GM18502 (cell line): ENCODE measurements at regions not wholly inside any gene's neighbourhood (a gene's known extent, or its start where the extent isn't known, plus 50 kb on each side); places are given as distances from the start of the nearest gene placed in this dataset.
"Not testable (repeated sequence)": the region's sequence is repeated elsewhere in the genome, so short reads cannot be mapped to it uniquely, and the experiment has no call there.

Experiments
- ATAC-seq: cut with Tn5 transposase; IDR thresholded peaks from one replicate; pipeline ENCODE4 v1.9.1; 2021; ENCODE audit warnings: mild to moderate bottlenecking; ENCODE audit not compliant: unreplicated experiment, poor library complexity

DNA sequence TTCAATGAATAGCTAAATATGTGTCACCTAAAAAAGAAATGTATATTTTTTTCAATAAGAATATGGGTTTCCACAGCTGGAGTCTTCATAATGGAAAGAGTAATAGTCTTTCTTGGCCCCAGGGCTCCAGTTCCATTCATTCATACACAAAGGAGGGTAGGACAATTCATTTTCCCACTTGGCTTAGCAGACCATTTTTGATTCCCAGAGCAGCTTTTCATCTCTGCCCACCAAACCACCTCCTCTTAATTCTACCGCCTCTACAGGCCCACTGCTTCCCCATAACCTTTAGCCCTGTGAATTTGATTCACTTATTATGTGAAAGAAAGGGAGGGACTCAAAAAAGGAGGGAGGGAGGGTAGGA is 129.9 kb upstream of the PAK3 start:
- no peak for ATAC-seq

DNA sequence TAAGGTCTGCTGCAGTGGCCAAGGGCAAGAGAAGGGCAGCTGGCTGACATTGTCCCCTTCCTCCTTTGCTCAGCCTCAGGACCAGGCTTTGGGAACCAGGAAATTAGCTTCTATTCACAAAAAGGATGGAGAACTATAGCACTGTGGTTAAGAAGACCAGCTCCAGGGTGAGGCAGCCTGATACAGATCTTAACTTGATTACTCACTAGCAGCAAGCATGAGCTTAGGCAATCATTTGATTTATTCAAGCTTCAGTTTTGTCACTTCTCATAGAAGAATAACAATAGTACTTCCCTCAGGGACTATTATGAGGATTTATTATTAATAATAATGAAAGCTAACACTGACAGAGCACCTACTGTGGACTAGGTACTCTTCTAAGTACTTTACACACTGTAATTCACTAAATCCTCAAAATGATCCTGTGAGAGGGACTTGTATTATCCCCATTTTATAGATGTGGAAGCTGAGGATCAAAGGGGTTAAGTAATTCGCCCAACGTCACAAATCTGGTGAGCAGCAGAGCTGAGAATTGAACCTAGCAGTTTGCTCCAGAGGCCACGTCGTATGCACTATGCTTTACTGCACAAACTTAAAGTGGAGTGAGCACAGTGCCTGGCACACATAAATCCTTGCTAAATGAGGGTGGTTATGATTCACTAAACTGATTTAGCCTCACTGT is 130.4 kb upstream of the PAK3 start:
- no peak for ATAC-seq

DNA sequence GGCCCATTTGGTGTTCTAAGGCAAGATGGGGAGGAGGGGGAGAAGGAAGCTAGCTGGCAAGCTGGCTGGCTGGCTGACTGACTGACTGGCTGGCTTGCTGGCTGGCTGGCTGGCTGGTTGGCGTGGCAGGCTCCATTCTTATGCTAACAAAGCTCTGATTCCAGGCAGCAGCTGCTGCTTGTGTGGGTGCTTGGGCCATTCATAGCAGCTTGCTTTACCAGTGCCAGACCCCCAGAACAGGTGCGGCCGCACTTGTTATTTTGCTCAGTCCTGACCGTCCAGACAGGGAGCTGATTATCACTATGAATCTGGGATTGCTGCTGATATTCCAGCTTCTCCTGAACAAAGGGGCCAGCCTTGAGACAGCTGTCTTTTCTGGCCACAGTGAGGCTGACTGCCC is 131.2 kb upstream of the PAK3 start:
- ATAC-seq, result no peak

DNA sequence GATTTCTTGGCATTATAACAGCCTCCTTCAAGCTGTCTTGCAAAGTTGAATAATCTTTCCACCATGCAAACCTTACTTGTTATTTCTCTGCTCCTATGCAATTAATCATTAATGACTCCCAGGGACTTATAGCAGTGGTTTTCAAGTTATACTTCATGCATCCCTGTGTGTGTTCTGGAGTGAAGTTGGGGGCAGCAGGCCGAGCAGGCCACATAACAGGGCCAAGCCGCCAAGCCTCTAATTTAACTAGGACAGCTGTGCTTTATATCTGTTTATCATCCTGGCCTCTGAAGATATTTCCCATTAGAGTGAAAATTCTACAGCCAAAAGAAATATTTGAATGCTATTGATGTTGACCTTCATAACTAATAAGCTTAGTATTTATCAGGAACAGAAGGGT is 133.5 kb upstream of the PAK3 start:
- no peak for ATAC-seq

DNA sequence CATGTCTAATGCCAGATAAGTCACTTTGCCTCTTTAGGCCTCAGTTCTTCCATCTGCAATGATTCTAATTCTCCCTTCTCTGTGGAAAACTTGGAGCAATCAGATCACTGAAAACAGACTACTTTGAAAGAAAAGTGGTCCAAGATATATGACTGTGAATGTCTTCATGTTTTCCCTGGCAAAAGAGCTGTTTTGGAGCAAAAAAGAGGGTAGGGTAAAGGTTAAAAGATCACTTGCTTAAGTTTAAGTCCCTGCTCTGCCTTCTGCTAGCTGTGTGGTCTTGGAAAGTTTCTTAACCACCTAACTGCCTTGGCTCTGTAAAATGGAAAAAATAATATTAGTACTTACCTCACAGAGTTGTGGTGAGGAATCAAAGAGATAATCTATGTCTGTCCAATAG is 140.3 kb upstream of the PAK3 start:
- no peak for ATAC-seq

DNA sequence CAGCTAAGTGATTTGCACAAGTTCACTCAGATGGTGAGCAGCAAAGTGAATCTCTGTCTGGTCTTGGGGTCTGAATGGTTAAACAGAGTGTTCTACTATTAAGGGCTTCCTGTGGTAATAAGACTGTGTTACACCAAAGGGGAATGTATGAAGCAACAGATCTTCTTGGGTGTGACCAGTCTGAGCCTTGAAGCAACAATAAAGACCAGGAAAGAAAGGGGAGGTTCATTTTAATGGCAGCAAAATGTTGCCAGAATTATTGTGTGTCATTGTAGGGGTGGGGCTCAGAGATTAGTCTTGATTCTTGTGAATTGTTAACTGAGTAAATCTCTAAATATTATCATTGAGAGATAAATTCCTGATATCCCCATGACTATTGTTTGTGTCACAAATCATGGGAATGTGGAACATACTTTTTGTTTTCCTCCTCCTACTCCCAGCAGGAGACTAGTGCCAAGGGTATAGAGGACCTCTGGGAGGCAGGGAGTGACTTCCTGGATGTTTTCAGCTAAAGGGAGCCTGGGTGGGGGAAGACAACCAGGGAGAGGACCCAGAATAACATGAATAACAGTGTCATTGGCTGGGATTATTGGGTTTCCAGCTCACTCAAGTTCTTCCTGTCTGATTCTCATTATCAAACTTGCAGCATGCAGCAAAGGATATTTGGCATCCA is 141.4 kb upstream of the PAK3 start:
- no peak for ATAC-seq

DNA sequence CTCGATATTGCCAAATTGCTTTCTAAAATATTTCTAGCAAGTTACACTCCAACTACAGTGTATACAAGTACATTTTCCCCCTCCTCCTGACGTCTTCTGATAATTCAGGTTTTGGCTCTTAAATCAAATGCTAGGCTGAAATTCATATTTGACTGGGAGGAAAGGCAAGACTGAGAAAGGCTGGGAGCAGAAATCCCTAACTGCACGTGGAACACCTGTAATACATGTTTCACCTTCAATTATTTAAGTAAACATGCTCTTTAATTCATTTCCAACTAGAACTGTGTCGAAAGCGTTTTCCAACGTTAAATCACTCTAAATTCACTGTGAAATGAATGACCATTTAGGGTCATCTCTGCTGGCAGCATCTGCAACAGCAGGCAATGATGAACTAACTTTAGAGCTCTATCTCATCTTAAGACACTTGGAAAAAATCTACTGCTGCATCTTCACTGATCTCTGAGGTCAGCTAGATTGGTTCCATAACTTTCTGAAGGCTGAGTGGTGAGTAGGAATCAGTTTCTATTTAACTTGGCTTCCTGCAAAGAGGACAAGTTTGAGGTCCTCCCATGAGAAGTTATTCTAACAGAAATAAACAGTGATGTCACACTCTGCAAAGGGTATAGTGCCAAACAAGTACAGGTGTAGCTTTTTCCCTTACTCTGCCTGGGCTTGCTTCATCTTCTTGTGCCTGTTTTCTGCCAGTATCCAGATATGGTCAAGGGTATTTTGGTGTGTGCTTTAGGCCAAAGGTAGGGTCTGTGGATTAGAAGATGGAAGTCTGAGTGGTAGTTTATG is 144.3 kb upstream of the PAK3 start:
- ATAC-seq, result no peak

DNA sequence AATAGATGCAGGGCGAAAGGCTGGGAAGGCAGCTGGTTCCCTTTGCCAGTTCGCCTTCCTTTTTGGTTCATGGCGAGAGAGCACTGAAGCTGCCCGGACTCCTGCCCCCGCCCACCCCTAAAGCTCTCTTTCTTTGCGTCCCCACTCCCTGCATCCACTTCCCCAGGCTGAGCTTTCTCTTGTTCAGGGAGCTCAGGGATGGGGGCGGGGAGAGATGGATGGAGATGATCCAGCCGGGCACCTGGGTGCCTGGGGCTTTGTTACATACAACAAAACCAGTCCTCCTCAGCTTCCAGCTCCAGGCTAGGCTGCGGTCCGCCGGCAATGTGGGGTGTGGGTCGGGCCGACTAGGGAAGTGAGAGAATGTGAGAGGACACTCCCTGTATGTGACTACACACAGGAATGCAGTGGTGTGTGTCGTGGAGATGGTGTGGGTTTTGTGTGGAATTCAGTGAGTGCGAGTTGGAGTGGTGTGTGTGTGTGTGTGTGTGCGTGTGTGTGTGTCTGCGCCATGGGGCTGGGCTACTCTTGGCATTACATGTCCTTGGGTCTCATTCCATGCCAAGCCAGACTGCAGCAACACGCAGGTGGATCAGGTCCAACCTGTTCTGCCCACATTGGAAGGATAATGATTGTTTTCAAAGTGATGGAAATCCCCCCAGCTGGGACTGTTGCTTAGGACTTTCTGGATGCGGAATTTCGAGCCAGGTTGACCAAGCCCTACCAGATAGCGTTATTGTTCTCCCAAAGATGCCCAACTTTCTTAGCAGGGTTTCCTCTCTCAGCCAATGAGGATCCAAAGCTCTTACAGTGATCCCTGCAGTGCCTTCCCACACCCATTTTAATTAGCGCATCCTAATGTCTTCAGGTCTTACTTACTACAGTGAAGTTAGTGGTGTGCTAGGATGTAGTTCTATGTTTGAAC is 149.4 kb upstream of the CHRDL1 start:
- no peak for ATAC-seq

DNA sequence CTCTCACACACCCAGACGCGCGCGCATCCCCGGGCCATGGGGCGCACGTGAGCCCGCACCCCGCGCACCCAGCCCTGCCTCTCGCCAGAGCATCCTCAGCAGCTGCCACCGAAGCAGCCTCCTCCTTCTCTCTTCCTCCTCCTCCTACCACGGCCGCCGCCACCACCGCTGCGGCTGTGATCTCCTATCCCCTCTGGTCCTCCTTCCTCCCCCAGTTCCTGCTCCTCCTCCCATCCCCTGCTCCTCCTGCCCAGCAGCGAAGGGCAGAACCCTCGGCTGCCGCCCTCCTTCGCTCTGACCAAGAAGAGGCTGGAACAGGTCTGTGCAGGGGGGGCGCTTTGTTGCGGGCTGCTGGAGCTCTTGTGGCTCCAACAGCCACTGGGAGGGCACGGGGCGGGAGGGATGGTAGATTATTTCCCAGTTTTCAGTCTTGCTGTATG is 148.7 kb upstream of the CHRDL1 start:
- no peak for ATAC-seq

DNA sequence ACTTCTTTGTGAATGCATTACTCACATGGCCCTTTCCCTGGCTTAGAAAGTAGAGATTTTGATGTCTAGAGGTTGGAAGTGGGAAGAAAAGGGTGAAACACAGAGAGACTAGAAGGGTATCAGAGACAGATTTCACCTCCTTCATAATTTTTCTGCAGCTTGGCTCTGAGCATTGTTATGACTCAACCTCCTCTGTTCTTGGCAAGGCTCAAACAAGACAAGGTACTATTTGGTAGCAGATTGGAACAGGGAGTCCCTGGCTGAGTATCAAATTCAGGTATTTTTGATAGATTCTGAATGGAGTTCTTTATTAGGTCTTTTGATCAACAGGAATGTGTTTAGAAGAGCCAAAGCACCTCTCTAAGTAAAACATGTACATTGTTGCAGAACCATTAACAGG is 146.3 kb upstream of the CHRDL1 start:
- ATAC-seq, result no peak

DNA sequence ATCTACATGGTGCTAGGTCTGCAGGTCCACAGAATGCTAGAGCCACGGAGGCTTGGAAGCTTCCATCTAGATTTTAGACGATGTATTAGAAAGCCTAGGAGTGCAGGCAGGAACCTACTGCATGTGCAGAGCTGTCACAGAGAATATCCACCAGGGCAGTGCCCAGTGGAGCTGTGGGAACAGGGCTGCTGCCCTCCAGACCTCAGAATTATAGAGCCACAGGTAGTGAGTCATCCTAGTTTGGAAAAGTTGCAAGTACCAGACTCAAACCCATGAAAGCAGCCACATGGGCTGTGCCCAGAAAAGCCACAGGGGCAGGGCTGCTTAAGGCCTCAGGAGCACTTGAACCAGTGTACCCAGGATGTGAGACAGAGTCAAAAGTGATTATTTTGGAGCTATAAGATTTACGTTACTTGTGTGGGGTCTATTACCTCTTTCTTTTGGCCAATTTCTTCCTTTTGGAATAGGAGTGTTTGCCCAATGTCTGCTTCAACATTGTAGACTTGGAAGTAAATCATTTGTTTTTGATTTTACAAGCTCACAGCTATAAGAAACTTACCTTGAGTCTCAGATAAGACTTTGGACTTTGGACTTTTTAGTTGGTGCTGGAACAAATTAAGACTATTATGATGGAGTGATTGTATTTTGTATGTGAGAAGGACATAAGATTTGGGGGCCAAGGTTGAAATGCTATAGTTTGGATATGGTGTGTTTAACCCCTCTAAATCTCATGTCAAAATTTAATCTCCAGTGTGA is 143.5 kb upstream of the CHRDL1 start:
- no peak for ATAC-seq

DNA sequence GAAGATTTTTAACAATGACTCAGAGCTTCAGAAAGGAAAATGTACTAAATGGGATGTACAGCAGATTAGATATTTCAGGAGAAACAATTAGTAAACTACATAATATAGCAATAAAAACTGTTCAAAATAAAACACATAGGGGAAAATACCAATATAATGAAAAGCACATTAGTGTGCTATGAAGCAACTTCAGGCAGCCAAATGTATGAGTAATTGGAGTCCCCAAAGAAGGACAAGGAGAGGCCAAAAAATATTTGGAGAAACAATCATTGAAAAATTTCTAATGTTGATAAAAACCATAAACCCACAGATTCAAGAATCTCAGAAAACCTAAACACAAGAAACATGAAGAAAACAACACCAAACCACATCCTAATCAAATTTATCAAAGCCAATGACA is 129.3 kb upstream of the CHRDL1 start:
- ATAC-seq, result no peak

DNA sequence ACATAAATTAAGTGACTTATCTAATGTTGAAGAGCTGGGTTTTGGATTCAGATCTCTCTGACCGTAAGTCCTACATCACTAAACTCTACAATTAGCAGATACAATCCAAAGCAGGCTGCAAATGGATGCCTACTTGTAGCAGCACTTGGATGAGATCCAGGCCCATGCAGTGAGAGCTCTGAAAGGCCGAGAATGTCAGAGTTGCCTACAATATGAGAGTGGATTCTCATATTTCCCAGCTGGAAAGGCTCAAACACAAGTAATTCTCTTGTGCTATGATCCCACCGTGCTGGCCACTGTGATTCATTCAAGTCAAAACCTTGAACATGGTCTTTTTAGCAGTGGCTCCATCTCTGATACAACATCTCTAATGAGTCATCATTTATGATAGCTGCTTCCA is 125.4 kb upstream of the CHRDL1 start:
- ATAC-seq, result no peak

DNA sequence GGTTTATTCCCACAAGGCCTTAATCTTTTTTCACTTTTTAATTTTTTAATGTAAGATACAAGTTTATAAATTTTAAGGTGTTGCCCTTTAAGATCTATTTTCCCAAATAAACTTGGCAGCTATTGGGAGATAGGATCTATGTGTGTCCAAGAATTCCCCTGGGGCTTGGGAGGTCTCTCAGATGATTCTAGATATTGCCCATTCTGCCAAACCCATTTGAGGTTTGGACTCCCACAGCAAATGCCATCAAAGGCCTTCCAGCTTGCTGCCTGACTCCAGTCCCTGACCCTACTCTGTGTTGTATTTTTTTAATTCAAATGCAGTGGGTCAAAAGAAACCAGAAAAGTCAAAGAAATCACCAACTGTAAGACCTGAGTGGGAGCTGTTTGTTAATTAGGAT is 120.0 kb upstream of the CHRDL1 start:
- ATAC-seq, result no peak

DNA sequence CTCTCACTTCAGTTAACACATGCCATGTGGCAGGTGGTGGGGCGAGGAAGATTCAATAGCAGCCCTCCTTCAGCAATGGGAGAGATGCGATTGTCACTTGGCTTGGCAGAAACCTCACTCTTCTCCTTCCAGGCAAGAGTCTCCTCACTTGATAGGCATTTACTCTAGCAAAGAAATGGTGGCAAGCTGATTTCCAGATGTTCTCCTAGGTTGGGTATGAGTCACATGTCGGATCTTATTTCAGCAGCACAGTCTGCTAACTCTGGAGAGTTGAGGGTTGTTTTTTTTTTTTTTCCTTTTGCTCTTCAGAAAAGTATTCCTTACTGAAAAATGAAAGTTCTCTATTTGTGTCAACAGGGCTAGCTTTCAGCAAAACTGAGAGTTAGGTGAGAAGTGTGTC is 119.5 kb upstream of the CHRDL1 start:
- ATAC-seq, result no peak

DNA sequence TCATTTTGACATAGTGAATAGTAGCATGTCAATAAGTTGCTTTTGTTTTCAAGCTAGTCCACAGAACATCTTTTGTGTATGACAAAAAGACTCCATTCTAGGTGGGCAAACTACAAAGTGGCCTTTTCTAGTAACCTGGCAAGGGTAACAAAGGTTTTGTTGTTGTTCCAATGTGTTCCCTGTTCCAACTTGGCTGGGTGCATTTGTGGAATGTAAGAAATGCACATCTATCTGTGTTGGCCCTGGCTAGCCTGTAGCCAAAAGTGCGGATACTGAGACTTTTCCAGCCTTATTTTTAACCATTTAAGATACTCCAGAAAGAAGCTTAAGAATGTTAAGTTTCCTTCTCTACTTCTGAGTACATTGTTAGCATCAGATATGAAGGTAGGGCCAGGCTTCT is 118.7 kb upstream of the CHRDL1 start:
- ATAC-seq, result no peak

DNA sequence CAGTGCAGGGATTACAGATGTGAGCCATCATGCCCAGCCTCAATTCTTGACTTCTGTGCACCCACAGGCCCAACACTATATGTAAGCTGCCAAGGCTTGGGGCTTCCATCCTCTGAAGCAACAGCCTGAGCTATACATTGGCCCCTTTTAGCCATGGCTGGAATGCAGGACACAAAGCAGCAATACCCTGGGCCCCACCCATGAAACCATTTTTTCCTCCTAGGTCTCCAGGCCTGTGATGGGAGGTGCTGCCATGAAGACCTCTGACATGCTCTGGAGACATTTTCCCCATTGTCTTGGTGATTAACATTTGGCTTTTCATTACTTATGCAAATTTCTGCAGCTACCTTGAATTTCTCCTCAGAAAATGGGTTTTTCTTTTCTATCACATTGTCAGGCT is 109.1 kb upstream of the CHRDL1 start:
- ATAC-seq, result not testable (repeated sequence)

DNA sequence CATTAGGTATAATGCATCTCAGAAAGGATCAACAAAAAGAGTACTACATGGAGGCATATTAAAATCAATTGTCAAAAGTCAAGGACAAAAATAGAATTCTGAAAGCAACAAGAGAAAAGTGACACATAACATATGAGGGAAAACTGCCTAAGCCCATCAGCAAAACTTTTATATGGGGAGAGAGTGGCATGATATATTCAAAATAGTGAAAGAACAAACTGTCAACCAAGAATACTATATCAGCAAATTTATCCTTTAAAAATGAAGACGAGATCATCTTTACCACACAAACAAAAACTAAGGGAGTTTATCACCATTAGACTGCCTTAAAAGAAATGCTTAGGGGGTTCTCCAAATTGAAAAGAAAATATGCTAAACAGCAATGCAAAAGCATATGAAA is 86.4 kb upstream of the CHRDL1 start:
- no peak for ATAC-seq

DNA sequence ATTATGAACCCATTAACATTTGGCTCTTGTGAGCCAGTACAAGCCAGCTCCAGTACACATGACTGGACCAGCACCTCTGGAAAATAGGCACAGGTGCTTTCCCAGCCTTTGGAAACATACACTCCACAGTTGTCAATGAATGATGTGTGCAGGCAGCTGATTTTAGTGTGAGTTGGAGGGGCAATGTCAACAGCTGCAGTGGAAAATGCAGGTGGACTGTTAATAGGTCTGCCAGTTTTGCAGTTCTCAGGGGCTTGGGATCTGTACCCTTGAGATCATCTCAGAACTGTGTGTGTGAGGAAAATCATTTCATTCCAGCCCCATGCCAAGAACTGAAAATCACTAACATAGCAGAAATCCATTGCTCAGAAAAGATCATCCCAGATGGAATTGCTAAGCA is 81.7 kb upstream of the CHRDL1 start:
- no peak for ATAC-seq

DNA sequence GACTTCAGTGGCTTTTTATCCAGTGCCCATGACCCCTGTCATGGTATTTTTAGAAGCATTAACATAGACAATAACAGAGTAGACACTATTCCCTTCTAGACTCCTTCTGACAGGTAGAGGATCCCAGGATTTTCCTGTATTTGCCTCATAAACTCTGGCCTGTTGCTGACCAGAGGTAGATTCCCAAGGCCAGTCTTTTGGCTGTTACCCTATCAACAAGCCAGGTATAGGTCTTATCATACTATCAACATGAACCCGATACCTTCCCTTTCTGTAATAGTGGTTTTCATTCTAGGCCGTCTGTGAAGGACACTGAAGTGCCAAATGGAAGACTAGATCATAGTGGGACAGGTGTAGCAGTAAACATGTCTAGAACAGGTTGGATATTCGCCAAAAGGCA is 76.2 kb upstream of the CHRDL1 start:
- no peak for ATAC-seq
